KMS-11 (cell line): ENCODE measurements at regions not wholly inside any gene's neighbourhood (a gene's known extent, or its start where the extent isn't known, plus 50 kb on each side); places are given as distances from the start of the nearest gene placed in this dataset.

Source experiments
- H2AFZ ChIP-seq: fragments of 200-600 bp; sonication (generic); 2 replicates; pipeline ENCODE4 v1.6.1; 2016; ENCODE audit warnings: antibody characterized with exemption, mixed run types, low read depth
- H3K27ac ChIP-seq: fragments of 200-600 bp; sonication (generic); 2 replicates; pipeline ENCODE4 v1.6.1; 2016; ENCODE audit warnings: mild to moderate bottlenecking, mixed run types
- H3K27me3 ChIP-seq: fragments of 200-600 bp; sonication (generic); 2 replicates; pipeline ENCODE4 v1.6.1; 2017; ENCODE audit warnings: mild to moderate bottlenecking, low read depth, mixed run types, moderate library complexity; ENCODE audit not compliant: insufficient read depth
- H3K36me3 ChIP-seq: fragments of 200-600 bp; sonication (generic); 2 replicates; pipeline ENCODE4 v1.6.1; 2017; ENCODE audit warnings: mild to moderate bottlenecking, mixed run types; ENCODE audit not compliant: insufficient read depth
- H3K4me1 ChIP-seq: fragments of 200-600 bp; sonication (generic); 2 replicates; pipeline ENCODE4 v1.6.1; 2016; ENCODE audit warnings: mild to moderate bottlenecking, low read depth, mixed run types; ENCODE audit not compliant: poor library complexity, severe bottlenecking
- H3K4me2 ChIP-seq: fragments of 200-600 bp; sonication (generic); 2 replicates; pipeline ENCODE4 v1.7.0; 2016; ENCODE audit warnings: mild to moderate bottlenecking, mixed run types
- H3K4me3 ChIP-seq: fragments of 200-600 bp; sonication (generic); IDR thresholded peaks from 2 replicates; pipeline ENCODE4 v1.6.1; 2017; ENCODE audit warnings: low read depth, low read length, mixed read lengths; ENCODE audit not compliant: insufficient read depth
- H3K79me2 ChIP-seq: fragments of 200-600 bp; sonication (generic); 2 replicates; pipeline ENCODE4 v1.6.1; 2016; ENCODE audit warnings: low read depth, mixed run types; ENCODE audit not compliant: insufficient read depth
- H3K9ac ChIP-seq: fragments of 200-600 bp; sonication (generic); 2 replicates; pipeline ENCODE4 v1.6.1; 2016; ENCODE audit warnings: mild to moderate bottlenecking, mixed run types
- H4K20me1 ChIP-seq: fragments of 200-600 bp; sonication (generic); 2 replicates; pipeline ENCODE4 v1.6.1; 2016; ENCODE audit warnings: mild to moderate bottlenecking, mixed run types; ENCODE audit not compliant: insufficient read depth
- TF ChIP-seq, protein P1 (sequence below): fragments of 200-600 bp; sonication (generic); conservative IDR thresholded peaks from 2 replicates; pipeline ENCODE4 v1.6.1; 2017; ENCODE audit warnings: low read depth, mild to moderate bottlenecking, antibody characterized with exemption, low read length, moderate library complexity, mixed read lengths

DNA sequence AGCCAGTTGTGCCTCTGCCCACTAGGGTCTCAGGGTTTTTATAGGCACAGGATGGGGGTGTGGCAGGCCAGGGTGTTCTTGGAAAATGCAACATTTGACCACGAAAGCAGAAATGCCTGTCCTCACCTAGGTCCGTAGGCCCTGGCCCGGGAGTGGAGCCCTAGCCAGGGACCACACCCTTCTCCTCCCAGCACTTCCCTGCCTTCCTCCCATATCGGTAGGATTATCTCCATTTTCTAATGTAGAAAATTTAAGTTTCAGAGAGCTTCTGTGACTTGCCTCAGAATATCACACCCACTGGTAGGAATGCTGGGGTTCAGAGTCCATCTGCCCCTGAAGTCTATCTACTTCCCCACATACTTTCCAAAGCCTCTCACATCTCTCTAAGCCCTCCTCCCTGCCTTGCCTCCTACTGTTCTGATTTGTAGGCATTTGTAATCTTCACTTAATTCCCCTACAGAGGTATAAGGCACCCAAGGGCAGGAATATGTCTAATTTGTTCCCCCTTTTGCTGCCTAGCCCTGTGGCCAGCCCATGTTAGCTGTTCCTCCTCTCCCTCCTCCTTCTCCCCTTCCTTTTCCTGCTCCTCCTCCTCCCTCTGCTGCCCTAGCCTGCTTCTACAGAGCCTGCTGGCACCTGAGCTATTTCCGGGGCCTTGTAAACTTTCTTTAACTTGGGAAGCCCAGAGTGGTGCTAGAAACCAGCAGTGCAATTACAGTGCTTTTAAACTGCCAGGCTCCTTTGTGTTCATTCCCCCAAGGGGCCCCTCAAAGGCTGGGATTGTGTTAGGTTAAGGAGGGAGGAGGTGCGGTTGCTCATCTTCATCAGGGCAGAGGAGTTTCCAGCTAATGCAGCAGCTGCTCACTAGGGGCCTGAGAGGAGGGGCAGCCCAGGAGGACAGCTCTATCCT lies 71.1 kb downstream of the MRPL46 start:
- H4K20me1 ChIP-seq, result no peaks in the 10 kb centered on the region

DNA sequence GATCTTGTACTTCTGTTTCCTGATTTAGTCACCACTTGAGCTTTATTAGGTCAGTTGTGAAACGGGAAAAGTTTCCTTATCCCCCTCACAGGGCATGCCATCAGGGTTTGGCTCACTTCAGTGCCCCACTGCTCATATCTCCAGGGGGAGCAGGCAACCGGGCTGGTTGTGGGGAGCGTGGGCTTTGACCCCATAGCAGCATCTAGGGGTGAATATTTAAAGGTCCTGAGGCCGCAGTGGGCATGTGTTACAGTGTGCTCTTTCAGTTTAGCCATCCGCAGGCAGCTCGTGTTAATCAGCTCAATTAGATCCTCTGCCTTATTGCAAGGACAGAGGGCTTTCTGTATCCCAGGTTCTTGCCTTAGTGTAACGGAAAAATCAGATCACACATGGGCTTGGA lies 71.9 kb downstream of the MRPL46 start:
- Histone ChIP-seq H3K27me3 (no peaks in the 10 kb centered on the region), H3K79me2 (no peaks in the 10 kb centered on the region), H3K4me3 (no peak overlapping the region), H3K9ac (no peak overlapping the region), H3K27ac (no peak overlapping the region), H2AFZ (no peak overlapping the region), H4K20me1 (no peaks in the 10 kb centered on the region), H3K36me3 (no peaks in the 10 kb centered on the region), H3K4me2 (no peak overlapping the region), H3K4me1 (no peaks in the 10 kb centered on the region)
- TF ChIP-seq, protein P1, sequence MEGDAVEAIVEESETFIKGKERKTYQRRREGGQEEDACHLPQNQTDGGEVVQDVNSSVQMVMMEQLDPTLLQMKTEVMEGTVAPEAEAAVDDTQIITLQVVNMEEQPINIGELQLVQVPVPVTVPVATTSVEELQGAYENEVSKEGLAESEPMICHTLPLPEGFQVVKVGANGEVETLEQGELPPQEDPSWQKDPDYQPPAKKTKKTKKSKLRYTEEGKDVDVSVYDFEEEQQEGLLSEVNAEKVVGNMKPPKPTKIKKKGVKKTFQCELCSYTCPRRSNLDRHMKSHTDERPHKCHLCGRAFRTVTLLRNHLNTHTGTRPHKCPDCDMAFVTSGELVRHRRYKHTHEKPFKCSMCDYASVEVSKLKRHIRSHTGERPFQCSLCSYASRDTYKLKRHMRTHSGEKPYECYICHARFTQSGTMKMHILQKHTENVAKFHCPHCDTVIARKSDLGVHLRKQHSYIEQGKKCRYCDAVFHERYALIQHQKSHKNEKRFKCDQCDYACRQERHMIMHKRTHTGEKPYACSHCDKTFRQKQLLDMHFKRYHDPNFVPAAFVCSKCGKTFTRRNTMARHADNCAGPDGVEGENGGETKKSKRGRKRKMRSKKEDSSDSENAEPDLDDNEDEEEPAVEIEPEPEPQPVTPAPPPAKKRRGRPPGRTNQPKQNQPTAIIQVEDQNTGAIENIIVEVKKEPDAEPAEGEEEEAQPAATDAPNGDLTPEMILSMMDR, result no peak

More for the DNA sequence above, 71.1 kb downstream of the MRPL46 start:
- no peaks in the 10 kb centered on the region for H3K4me1 ChIP-seq
- no peaks in the 10 kb centered on the region for H3K27me3 ChIP-seq
- no peak overlapping the region for H3K4me3 ChIP-seq
- TF ChIP-seq, protein P1, result no peak
- H3K9ac ChIP-seq, result no peak overlapping the region
- no peak overlapping the region for H2AFZ ChIP-seq
- H3K36me3 ChIP-seq, result no peaks in the 10 kb centered on the region
- H3K27ac ChIP-seq, result no peak overlapping the region
- H3K79me2 ChIP-seq, result no peaks in the 10 kb centered on the region
- H3K4me2 ChIP-seq, result no peak overlapping the region

DNA sequence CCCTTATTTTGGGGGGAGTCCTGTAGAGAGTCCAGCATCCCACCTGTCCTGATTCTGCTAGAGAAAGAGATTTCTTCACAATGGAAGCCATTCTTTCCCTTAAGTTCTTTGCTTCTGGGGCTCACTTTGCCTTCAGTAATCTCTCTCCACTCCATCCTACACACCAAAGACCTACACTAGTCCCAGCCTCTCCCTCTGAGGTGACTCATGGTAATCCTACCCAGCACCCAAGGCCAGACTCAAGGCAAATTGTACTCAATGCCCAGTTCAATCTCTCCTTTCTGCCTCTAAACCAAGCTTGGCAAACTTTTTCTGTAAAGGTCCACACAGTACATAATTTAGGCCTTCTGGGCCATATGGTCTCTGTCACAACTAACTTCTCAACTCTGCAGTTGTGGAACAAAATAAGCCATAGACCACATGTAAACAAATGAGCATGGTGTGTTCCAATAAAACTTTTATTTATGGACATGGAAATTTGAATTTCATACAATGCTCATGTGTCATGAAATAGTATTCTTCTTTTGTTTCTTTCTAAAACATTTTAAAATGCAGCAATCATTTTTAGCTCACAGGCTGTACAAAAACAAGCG lies 72.5 kb downstream of the MRPL46 start:
- no peaks in the 10 kb centered on the region for H3K27me3 ChIP-seq
- H3K4me1 ChIP-seq, result no peaks in the 10 kb centered on the region
- H4K20me1 ChIP-seq, result no peaks in the 10 kb centered on the region
- no peak overlapping the region for H2AFZ ChIP-seq
- H3K4me2 ChIP-seq, result no peak overlapping the region
- no peak overlapping the region for H3K27ac ChIP-seq
- H3K36me3 ChIP-seq, result no peaks in the 10 kb centered on the region
- TF ChIP-seq, protein P1, result no peak
- no peaks in the 10 kb centered on the region for H3K79me2 ChIP-seq
- H3K4me3 ChIP-seq, result no peak overlapping the region
- H3K9ac ChIP-seq, result no peak overlapping the region

DNA sequence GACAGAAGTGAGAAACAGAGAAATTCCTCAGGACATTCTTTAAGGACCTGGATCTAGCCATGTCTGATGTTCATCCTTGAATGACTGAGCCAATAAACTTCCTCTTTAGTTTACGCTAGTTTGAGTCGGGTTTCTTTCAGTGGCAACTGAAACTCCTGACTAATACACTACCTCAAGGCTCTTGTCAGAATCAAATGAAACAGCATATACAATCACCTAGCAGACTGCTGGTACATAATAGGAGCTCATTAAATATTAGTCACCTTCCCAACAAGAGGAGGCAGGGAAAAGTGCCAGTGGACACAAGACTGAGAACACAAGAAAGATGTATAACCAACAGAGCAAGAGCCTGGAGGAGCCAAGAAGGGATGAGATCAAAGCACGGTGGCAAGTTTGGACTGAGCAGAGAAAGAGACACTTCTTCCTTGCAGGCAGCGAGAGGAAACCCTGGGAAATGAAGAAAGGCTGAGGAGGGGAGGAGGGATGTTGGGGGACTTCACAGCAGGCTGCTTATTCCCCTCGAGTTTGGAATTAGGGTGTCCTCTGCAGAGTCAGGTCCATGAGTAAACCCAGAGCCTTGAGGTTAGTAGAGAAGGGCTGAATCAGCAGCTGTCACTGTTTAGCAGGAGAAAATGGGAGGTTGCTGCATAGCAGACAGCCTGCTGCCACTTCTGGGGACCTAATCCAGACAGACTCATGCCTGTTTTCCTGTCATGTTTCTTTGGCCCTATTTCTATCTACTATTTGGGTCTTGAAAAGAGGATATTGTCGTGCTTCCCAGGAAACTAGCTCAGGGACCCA lies 73.3 kb downstream of the MRPL46 start:
- no peaks in the 10 kb centered on the region for H3K27me3 ChIP-seq
- no peaks in the 10 kb centered on the region for H3K79me2 ChIP-seq
- H2AFZ ChIP-seq, result no peak overlapping the region
- H3K4me2 ChIP-seq, result no peak overlapping the region
- H3K4me3 ChIP-seq, result no peak overlapping the region
- H3K27ac ChIP-seq, result no peak overlapping the region
- TF ChIP-seq, protein P1, result no peak
- H4K20me1 ChIP-seq, result no peaks in the 10 kb centered on the region
- no peak overlapping the region for H3K9ac ChIP-seq
- no peaks in the 10 kb centered on the region for H3K4me1 ChIP-seq
- no peaks in the 10 kb centered on the region for H3K36me3 ChIP-seq
